ENCODE measurements at regions not wholly inside any gene's neighbourhood (a gene's known extent, or its start where the extent isn't known, plus 50 kb on each side); places are given as distances from the start of the nearest gene placed in this dataset.

DNA sequence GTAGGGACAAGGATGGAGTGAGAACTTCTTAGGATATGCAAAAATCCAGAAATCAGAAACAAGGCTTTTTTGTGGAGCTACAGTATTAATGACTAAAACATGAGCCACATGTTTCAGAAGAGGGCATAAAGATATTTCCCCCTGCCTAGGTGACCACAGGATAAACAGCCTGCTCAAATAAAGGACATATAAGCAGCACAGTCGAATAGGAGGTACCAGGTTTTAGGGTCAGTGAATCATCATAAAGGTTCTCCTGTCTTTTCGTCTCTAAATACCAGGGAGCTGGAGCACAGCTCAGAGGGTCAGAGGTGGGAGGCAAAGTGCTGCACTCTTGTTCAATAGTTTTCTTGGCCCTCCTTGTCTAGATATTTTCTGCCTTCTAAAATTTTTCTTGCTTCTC, 211.9 kb upstream of the HS3ST1 start:
- TF ChIP-seq, protein P1, sequence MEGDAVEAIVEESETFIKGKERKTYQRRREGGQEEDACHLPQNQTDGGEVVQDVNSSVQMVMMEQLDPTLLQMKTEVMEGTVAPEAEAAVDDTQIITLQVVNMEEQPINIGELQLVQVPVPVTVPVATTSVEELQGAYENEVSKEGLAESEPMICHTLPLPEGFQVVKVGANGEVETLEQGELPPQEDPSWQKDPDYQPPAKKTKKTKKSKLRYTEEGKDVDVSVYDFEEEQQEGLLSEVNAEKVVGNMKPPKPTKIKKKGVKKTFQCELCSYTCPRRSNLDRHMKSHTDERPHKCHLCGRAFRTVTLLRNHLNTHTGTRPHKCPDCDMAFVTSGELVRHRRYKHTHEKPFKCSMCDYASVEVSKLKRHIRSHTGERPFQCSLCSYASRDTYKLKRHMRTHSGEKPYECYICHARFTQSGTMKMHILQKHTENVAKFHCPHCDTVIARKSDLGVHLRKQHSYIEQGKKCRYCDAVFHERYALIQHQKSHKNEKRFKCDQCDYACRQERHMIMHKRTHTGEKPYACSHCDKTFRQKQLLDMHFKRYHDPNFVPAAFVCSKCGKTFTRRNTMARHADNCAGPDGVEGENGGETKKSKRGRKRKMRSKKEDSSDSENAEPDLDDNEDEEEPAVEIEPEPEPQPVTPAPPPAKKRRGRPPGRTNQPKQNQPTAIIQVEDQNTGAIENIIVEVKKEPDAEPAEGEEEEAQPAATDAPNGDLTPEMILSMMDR (IDR thresholded peaks at IDR 0.05), result no peak
- TF ChIP-seq POLR2A (IDR thresholded peaks at IDR 0.05), result no peak
- DNase-seq, result no peak
- H3K9me3 ChIP-seq (replicated peaks in 1 of 3), result no peaks in the 10 kb centered on the region
- no peaks in the 10 kb centered on the region for H3K4me1 ChIP-seq (replicated peaks in 1 of 2)
- H3K27ac ChIP-seq, result no peak overlapping the region
- H3K36me3 ChIP-seq (replicated peaks in 1 of 2), result no peaks in the 10 kb centered on the region
- no peak overlapping the region for H3K4me3 ChIP-seq
- intact Hi-C loops (cut with DNase I), result no loop called here
- H3K27me3 ChIP-seq, result no peaks in the 10 kb centered on the region
- 77 to 81% (median 78%) methylated on average over 2 of the region's 2 CpGs for WGBS, 4 donors

DNA sequence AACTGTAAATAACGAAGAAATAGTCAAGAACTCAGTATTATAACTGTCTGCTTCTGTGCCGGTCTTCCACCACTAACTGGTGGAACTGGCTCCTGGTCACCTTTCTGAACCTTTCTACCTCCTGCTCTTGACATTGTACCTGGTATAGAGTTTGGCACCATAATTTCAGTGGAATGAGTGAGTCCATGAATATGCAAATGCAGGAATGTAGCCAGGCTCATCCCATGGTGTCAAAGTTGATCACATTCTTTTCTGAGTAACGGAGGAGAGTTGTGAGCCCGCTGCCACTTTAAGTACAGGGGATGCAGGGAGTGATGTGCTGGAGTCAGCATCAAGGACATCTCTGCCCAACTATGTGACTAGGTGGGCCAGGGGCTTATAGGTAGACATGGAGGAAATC, 207.9 kb upstream of the HS3ST1 start:
- intact Hi-C loops (cut with DNase I), result no loop called here

DNA sequence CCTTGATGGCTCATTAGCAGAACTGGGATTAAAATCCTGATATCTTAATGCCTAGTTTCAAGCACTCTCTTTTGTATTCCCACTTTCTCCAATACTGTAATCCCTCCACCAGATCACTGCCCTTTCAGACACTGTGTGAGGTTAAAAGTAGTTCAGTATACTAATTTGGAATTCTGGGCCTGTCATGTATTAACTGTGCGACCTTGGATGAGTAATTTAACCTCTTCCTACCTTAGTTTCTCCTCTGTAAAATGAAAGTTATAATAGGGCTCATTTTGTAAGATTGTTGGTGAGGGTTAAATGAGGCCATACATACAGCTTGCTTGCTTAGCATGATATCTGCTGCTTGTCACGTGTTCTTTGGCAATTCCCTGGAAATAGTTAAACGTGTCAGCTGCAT, 207.3 kb upstream of the HS3ST1 start:
- no peak overlapping the region for H3K27ac ChIP-seq
- TF ChIP-seq, protein P1 (IDR thresholded peaks at IDR 0.05), result no peak
- TF ChIP-seq POLR2A (IDR thresholded peaks at IDR 0.05), result no peak
- no peak for DNase-seq
- H3K4me3 ChIP-seq, result no peak overlapping the region
- H3K9me3 ChIP-seq (replicated peaks in 1 of 3), result no peaks in the 10 kb centered on the region
- H3K4me1 ChIP-seq (replicated peaks in 1 of 2), result no peaks in the 10 kb centered on the region
- H3K36me3 ChIP-seq (replicated peaks in 1 of 2), result no peaks in the 10 kb centered on the region
- intact Hi-C loops (cut with DNase I), result no loop called here
- WGBS, 4 donors, result 55 to 61% (median 57%) methylated on average over 3 of the region's 3 CpGs
- no peaks in the 10 kb centered on the region for H3K27me3 ChIP-seq

More for the DNA sequence above, 207.9 kb upstream of the HS3ST1 start:
- no peak for DNase-seq
- no peaks in the 10 kb centered on the region for H3K36me3 ChIP-seq (replicated peaks in 1 of 2)
- no peak overlapping the region for H3K4me3 ChIP-seq
- H3K9me3 ChIP-seq (replicated peaks in 1 of 3), result no peaks in the 10 kb centered on the region
- 66 to 80% (median 70%) methylated on average over 4 of the region's 4 CpGs for WGBS, 4 donors
- no peak overlapping the region for H3K27ac ChIP-seq
- H3K27me3 ChIP-seq, result no peaks in the 10 kb centered on the region
- no peaks in the 10 kb centered on the region for H3K4me1 ChIP-seq (replicated peaks in 1 of 2)
- TF ChIP-seq POLR2A (IDR thresholded peaks at IDR 0.05), result no peak
- TF ChIP-seq, protein P1 (IDR thresholded peaks at IDR 0.05), result no peak

DNA sequence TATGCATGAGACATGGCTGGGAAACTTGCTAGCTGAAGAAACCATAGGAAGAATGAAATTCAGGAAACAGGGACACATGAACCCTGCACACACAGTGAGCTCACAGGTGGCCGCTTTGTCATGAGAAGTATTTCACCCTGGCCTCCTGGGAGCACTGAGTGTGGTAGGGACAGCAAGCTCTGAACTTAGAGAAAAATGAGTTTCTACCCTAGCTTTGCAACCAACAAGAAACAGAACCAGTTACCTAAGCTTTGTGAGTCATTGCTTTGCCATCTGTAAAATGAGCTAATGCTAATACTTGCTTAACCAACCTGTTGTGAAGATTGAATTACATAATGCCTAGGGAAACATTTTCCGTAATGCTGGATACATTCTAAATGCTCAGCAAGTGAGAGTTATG, 206.6 kb upstream of the HS3ST1 start:
- Histone ChIP-seq H3K27me3 (no peaks in the 10 kb centered on the region), H3K4me3 (no peak overlapping the region), H3K9me3 (replicated peaks in 1 of 3) (no peaks in the 10 kb centered on the region), H3K36me3 (replicated peaks in 1 of 2) (no peaks in the 10 kb centered on the region), H3K4me1 (replicated peaks in 1 of 2) (no peaks in the 10 kb centered on the region), H3K27ac (no peak overlapping the region)
- intact Hi-C loops (cut with DNase I), result no loop called here
- WGBS, 4 donors, result 89 to 100% (median 94%) methylated on average over 2 of the region's 2 CpGs
- no peak for TF ChIP-seq POLR2A (IDR thresholded peaks at IDR 0.05)
- TF ChIP-seq, protein P1 (IDR thresholded peaks at IDR 0.05), result no peak
- no peak for DNase-seq
